PC-3 (cell line): ENCODE measurements at regions not wholly inside any gene's neighbourhood (a gene's known extent, or its start where the extent isn't known, plus 50 kb on each side); places are given as distances from the start of the nearest gene placed in this dataset.

Experiments used
- CTCF ChIP-seq: fragments of 300-600 bp; sonication (generic); conservative IDR thresholded peaks from 2 replicates; pipeline ENCODE4 v1.5.1; 2017; ENCODE audit warnings: antibody characterized with exemption, low read depth, mild to moderate bottlenecking, low read length
- EZH2 ChIP-seq: fragments of 300-600 bp; sonication (generic); IDR thresholded peaks from one replicate; pipeline ENCODE4 v1.6.1; 2017; ENCODE audit warnings: antibody characterized with exemption, mild to moderate bottlenecking, low read length; ENCODE audit not compliant: unreplicated experiment
- EZH2phosphoT487 ChIP-seq: fragments of 300-600 bp; sonication (generic); IDR thresholded peaks from 2 replicates; pipeline ENCODE4 v1.6.1; 2018; ENCODE audit warnings: mild to moderate bottlenecking, antibody characterized with exemption, low read length, borderline replicate concordance

GRCh38 chr7:15764851-15765382 lies 78.4 kb upstream of the MEOX2 start:
- TF ChIP-seq CTCF (no peak), EZH2 (no peak), EZH2phosphoT487 (no peak)
